AG20443 (cell line): ENCODE measurements at regions not wholly inside any gene's neighbourhood (a gene's known extent, or its start where the extent isn't known, plus 50 kb on each side); places are given as distances from the start of the nearest gene placed in this dataset.
A peak's percentile ranks its signal among the peaks of the same experiment; 100 is the strongest.

Experiments used
- DNase-seq: peaks from one replicate; pipeline ENCODE4 v3.0.0; 2012; ENCODE audit warnings: low spot score, mixed read lengths

- DNase-seq: no peak
Measured at GRCh38 chrX:45309096-45309495, 108.4 kb upstream of the DIPK2B start.

GRCh38 chrX:45306794-45307193, 106.1 kb upstream of the DIPK2B start:
- DNase-seq: no peak

- DNase-seq: no peak
Measured at GRCh38 chrX:45300638-45301037, 100.0 kb upstream of the DIPK2B start.

GRCh38 chrX:45295259-45295986, 94.7 kb upstream of the DIPK2B start:
- DNase-seq: peak; percentile 6

- DNase-seq: no peak
Measured at GRCh38 chrX:45274576-45274975, 73.9 kb upstream of the DIPK2B start.

GRCh38 chrX:45267007-45267406, 66.3 kb upstream of the DIPK2B start:
- no peak for DNase-seq

- no peak for DNase-seq
Measured at GRCh38 chrX:45266456-45266855, 65.8 kb upstream of the DIPK2B start.

GRCh38 chrX:45264865-45265264, 64.2 kb upstream of the DIPK2B start:
- no peak for DNase-seq

GRCh38 chrX:45261471-45261870, 60.8 kb upstream of the DIPK2B start:
- DNase-seq: no peak

- no peak for DNase-seq
Measured at GRCh38 chrX:45261005-45261404, 60.3 kb upstream of the DIPK2B start.

- DNase-seq: no peak
Measured at GRCh38 chrX:45258731-45259402, 58.2 kb upstream of the DIPK2B start.
